AG04449 (cell line): ENCODE measurements at regions not wholly inside any gene's neighbourhood (a gene's known extent, or its start where the extent isn't known, plus 50 kb on each side); places are given as distances from the start of the nearest gene placed in this dataset.

Source experiments
- CTCF ChIA-PET: fragments of 350-600 bp; formaldehyde crosslinking; extraction: SDS; loops from one replicate; lab custom pipeline; 2021; ENCODE audit warnings: antibody characterized with exemption; lab: Yijun Ruan, JAX
- POLR2A ChIA-PET: fragments of 400-600, 350-600 bp; formaldehyde crosslinking; extraction: SDS; loops from one replicate; lab custom pipeline; 2020; ENCODE audit warnings: antibody characterized with exemption, inconsistent platforms; lab: Yijun Ruan, JAX
- DNase-seq: peaks from one replicate; pipeline ENCODE4 v3.0.0-alpha.2; 2010; ENCODE audit warnings: low read depth, low spot score
- H3K4me3 ChIP-seq: 2 replicates; pipeline ENCODE4 v1.5.1; 2011; ENCODE audit warnings: low read depth, mild to moderate bottlenecking, control low read depth, low read length
- CTCF ChIP-seq: IDR thresholded peaks from one replicate; pipeline ENCODE4 v1.5.1; 2011; ENCODE audit warnings: mild to moderate bottlenecking, moderate library complexity, low read length, control low read depth, inconsistent platforms; ENCODE audit not compliant: insufficient read depth; ENCODE audit errors: missing control alignments

GRCh38 chr4:119746951-119747350 is 118.3 kb upstream of the PDE5A start:
- ChIA-PET POLR2A (no interaction called here), CTCF (no interaction called here)
- no peak for DNase-seq
- no peak overlapping the region for H3K4me3 ChIP-seq
- no peak for TF ChIP-seq CTCF

- CTCF ChIA-PET = interaction anchor here (1.1 to 1.8 kb wide), 3 partner anchors 26 to 186 kb away, joined by 3 to 5 read pairs (median 4); partner anchors contain the start of gene PDE5A
- no peak for TF ChIP-seq CTCF
- H3K4me3 ChIP-seq = no peak overlapping the region
- POLR2A ChIA-PET = no interaction called here
- no peak for DNase-seq
These were observed 116.7 kb upstream of the PDE5A start for GRCh38 chr4:119745351-119745750.

GRCh38 chr4:119744580-119744979 is 116.0 kb upstream of the PDE5A start:
- TF ChIP-seq CTCF = no peak
- ChIA-PET CTCF (interaction anchor here (1.1 to 1.8 kb wide), 3 partner anchors 53 to 185 kb away, joined by 3 to 5 read pairs (median 3); partner anchors contain the start of gene PDE5A), POLR2A (no interaction called here)
- H3K4me3 ChIP-seq = no peak overlapping the region
- no peak for DNase-seq

GRCh38 chr4:119743644-119744043 is 115.0 kb upstream of the PDE5A start:
- ChIA-PET CTCF (interaction anchor here (1.4 to 2.5 kb wide), 2 partner anchors 52 to 115 kb away, joined by 3 to 9 read pairs; partner anchors contain the start of gene PDE5A), POLR2A (no interaction called here)
- DNase-seq = no peak

GRCh38 chr4:119739796-119740195 is 111.2 kb upstream of the PDE5A start:
- CTCF ChIA-PET = no interaction called here
- no peak overlapping the region for H3K4me3 ChIP-seq
- TF ChIP-seq CTCF = no peak
- POLR2A ChIA-PET = no interaction called here
- no peak for DNase-seq

More at GRCh38 chr4:119743644-119744043, 115.0 kb upstream of the PDE5A start:
- H3K4me3 ChIP-seq = no peak overlapping the region
- TF ChIP-seq CTCF = no peak

GRCh38 chr4:119738901-119739300 is 110.3 kb upstream of the PDE5A start:
- DNase-seq = no peak
- CTCF ChIA-PET = no interaction called here
- POLR2A ChIA-PET = no interaction called here

More at GRCh38 chr4:119738901-119739300, 110.3 kb upstream of the PDE5A start:
- no peak overlapping the region for H3K4me3 ChIP-seq
- TF ChIP-seq CTCF = no peak
